Keratinocyte (primary cell): ENCODE measurements at regions not wholly inside any gene's neighbourhood (a gene's known extent, or its start where the extent isn't known, plus 50 kb on each side); places are given as distances from the start of the nearest gene placed in this dataset.

Experiments
- DNase-seq: peaks from one replicate; pipeline ENCODE4 v3.0.0-alpha.2; 2011; ENCODE audit warnings: low read depth, missing footprints, low spot score
- FAIRE-seq: peaks from 2 replicates; lab custom pipeline; 2011; peaks lifted over from hg19 to GRCh38; lab: Jason Lieb, UNC
- H2AFZ ChIP-seq: 2 replicates; pipeline ENCODE4 v1.6.0; 2012; ENCODE audit warnings: low read length, control low read depth, inconsistent platforms; ENCODE audit not compliant: control insufficient read depth
- H3K27ac ChIP-seq: 2 replicates; pipeline ENCODE4 v1.5.1; 2011; ENCODE audit warnings: low read length; ENCODE audit not compliant: control insufficient read depth, insufficient read depth
- H3K27me3 ChIP-seq: 3 replicates; pipeline ENCODE4 v1.6.0; 2011; ENCODE audit warnings: low read length; ENCODE audit not compliant: control insufficient read depth, insufficient read depth; ENCODE audit errors: extremely low read depth
- H3K36me3 ChIP-seq, 2 experiments: 2 replicates in 1 of 2; 3 replicates in 1 of 2; pipeline ENCODE4 v1.5.1; 2011; ENCODE audit warnings: low read length in 2 of 2, mild to moderate bottlenecking in 1 of 2; ENCODE audit not compliant: control insufficient read depth in 2 of 2, insufficient read depth in 2 of 2; ENCODE audit errors: extremely low read depth in 1 of 2
- H3K4me1 ChIP-seq: 3 replicates; pipeline ENCODE4 v1.5.1; 2011; ENCODE audit warnings: low read length; ENCODE audit not compliant: control insufficient read depth, insufficient read depth; ENCODE audit errors: extremely low read depth
- H3K4me2 ChIP-seq: 3 replicates; pipeline ENCODE4 v1.6.0; 2011; ENCODE audit warnings: low read depth, low read length; ENCODE audit not compliant: control insufficient read depth, insufficient read depth; ENCODE audit errors: extremely low read depth
- H3K4me3 ChIP-seq, 3 experiments: fragments of 200-600 bp in 1 of 3; sonication (generic) in 1 of 3; 2 replicates in 2 of 3; 3 replicates in 1 of 3; pipeline ENCODE4 v1.5.1; 2011 to 2016; ENCODE audit warnings: low read length in 3 of 3, mild to moderate bottlenecking in 3 of 3, control low read depth in 2 of 3, inconsistent platforms in 1 of 3, low read depth in 1 of 3, mixed read lengths in 1 of 3, mixed run types in 1 of 3, moderate library complexity in 1 of 3; ENCODE audit not compliant: control insufficient read depth in 2 of 3, insufficient read depth in 2 of 3; ENCODE audit errors: extremely low read depth in 1 of 3
- H3K79me2 ChIP-seq: 2 replicates; pipeline ENCODE4 v1.6.0; 2012; ENCODE audit warnings: low read length; ENCODE audit not compliant: control insufficient read depth, insufficient read depth
- H3K9ac ChIP-seq: 3 replicates; pipeline ENCODE4 v1.6.0; 2011; ENCODE audit warnings: low read length; ENCODE audit not compliant: control insufficient read depth, insufficient read depth; ENCODE audit errors: extremely low read depth
- H3K9me1 ChIP-seq: 3 replicates; pipeline ENCODE4 v1.6.0; 2011; ENCODE audit warnings: low read length; ENCODE audit not compliant: control insufficient read depth, insufficient read depth; ENCODE audit errors: extremely low read depth
- H3K9me3 ChIP-seq: 2 replicates; pipeline ENCODE4 v1.5.1; 2012; ENCODE audit warnings: low read depth, low read length; ENCODE audit not compliant: control insufficient read depth
- H4K20me1 ChIP-seq: 3 replicates; pipeline ENCODE4 v1.6.0; 2011; ENCODE audit warnings: low read length; ENCODE audit not compliant: control insufficient read depth, insufficient read depth; ENCODE audit errors: extremely low read depth
- EZH2 ChIP-seq: IDR thresholded peaks from one replicate; pipeline ENCODE4 v1.6.1; 2012; ENCODE audit warnings: inconsistent platforms, mild to moderate bottlenecking, low read length, moderate library complexity
- dilution Hi-C: fragments of 300-500 bp; cut with MboI; formaldehyde crosslinking; loops from one replicate; pipeline ENCODE4 v1.7.0; 2020; ENCODE audit warnings: low sequenced_read_pairs; ENCODE audit not compliant: extremely low pct_ligation_motif_present
- TF ChIP-seq, protein P1 (sequence below), 3 experiments: IDR thresholded peaks in 1 of 3; conservative IDR thresholded peaks in 1 of 3; optimal IDR thresholded peaks in 1 of 3; 2 replicates in 2 of 3; 3 replicates in 1 of 3; pipeline versions ENCODE3 to v1.5.1; 2011; ENCODE audit warnings: low read length in 3 of 3, mild to moderate bottlenecking in 3 of 3, moderate library complexity in 2 of 3, control low read depth in 1 of 3, inconsistent platforms in 1 of 3; ENCODE audit not compliant: insufficient read depth in 2 of 3; ENCODE audit errors: extremely low read depth in 1 of 3

DNA sequence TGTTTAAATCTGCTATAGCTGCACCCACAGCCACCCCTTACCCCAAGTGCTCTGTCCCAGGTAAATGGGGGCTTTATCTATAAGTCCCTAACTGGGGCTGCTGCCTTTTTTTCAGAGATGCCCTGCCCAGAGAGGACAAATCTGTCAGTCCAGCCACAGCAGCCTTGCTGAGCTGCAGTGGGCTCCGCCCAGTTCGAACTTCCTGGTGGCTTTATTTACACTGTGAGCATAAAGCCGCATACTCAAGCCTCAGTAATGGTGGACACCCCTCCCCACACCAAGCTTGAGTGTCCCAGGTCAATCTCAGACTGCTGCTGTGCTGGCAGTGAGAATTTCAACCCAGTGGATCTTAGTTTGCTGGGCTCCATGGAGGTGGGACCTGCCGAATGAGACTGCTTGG is 505.2 kb downstream of the CBLN4 start:
- H3K4me1 ChIP-seq, result no peaks in the 10 kb centered on the region
- dilution Hi-C loops, result no loop called here
- H3K9ac ChIP-seq, result no peak overlapping the region
- H3K4me3 ChIP-seq, result no peak overlapping the region
- H3K27ac ChIP-seq, result no peak overlapping the region
- no peak for FAIRE-seq
- no peaks in the 10 kb centered on the region for H3K36me3 ChIP-seq
- no peaks in the 10 kb centered on the region for H3K9me1 ChIP-seq
- no peaks in the 10 kb centered on the region for H4K20me1 ChIP-seq
- H3K4me2 ChIP-seq, result no peak overlapping the region
- H3K79me2 ChIP-seq, result no peaks in the 10 kb centered on the region
- H3K27me3 ChIP-seq, result peaks cover 3% of the 10 kb centered on the region
- no peak for TF ChIP-seq EZH2
- TF ChIP-seq, protein P1, sequence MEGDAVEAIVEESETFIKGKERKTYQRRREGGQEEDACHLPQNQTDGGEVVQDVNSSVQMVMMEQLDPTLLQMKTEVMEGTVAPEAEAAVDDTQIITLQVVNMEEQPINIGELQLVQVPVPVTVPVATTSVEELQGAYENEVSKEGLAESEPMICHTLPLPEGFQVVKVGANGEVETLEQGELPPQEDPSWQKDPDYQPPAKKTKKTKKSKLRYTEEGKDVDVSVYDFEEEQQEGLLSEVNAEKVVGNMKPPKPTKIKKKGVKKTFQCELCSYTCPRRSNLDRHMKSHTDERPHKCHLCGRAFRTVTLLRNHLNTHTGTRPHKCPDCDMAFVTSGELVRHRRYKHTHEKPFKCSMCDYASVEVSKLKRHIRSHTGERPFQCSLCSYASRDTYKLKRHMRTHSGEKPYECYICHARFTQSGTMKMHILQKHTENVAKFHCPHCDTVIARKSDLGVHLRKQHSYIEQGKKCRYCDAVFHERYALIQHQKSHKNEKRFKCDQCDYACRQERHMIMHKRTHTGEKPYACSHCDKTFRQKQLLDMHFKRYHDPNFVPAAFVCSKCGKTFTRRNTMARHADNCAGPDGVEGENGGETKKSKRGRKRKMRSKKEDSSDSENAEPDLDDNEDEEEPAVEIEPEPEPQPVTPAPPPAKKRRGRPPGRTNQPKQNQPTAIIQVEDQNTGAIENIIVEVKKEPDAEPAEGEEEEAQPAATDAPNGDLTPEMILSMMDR (optimal IDR thresholded peaks at IDR 0.05 in 1 of 3, IDR thresholded peaks at IDR 0.05 in 1 of 3, conservative IDR thresholded peaks at IDR 0.05 in 1 of 3; ENCODE audit: extremely low read depth in 1 of 3, insufficient read depth in 2 of 3, low read length in 3 of 3), result no peak
- H3K9me3 ChIP-seq, result no peaks in the 10 kb centered on the region
- H2AFZ ChIP-seq, result no peak overlapping the region
- DNase-seq, result no peak

DNA sequence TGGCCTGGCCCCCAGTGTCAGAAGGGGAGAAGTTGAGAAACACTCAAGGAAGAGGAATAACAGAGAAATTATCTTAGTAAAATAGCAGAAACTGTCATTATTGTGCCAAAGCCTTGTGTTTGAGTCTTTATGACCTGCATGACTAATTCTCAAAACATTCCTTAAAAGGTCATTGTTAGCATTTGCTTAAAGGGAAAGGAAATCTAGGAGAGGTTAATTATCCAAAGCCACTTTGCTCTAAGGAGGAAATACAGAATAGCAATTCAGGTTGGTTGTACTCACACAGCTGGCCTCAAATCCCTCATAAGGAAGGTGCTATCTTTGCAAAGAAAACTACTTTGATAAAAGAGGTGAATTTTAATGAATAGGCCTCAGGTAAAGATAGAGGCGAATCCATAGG is 516.7 kb downstream of the CBLN4 start:
- no peak overlapping the region for H3K4me3 ChIP-seq
- H3K9me1 ChIP-seq, result no peaks in the 10 kb centered on the region
- no peak overlapping the region for H3K9ac ChIP-seq
- FAIRE-seq, result no peak
- dilution Hi-C loops, result no loop called here
- no peak overlapping the region for H2AFZ ChIP-seq
- no peaks in the 10 kb centered on the region for H3K9me3 ChIP-seq
- no peak overlapping the region for H3K27ac ChIP-seq
- TF ChIP-seq EZH2, result no peak
- TF ChIP-seq, protein P1 (optimal IDR thresholded peaks at IDR 0.05 in 1 of 3, IDR thresholded peaks at IDR 0.05 in 1 of 3, conservative IDR thresholded peaks at IDR 0.05 in 1 of 3; ENCODE audit: extremely low read depth in 1 of 3, insufficient read depth in 2 of 3, low read length in 3 of 3), result no peak
- no peaks in the 10 kb centered on the region for H4K20me1 ChIP-seq
- H3K36me3 ChIP-seq, result no peaks in the 10 kb centered on the region
- no peak overlapping the region for H3K4me2 ChIP-seq
- H3K4me1 ChIP-seq, result peaks cover 4% of the 10 kb centered on the region
- no peaks in the 10 kb centered on the region for H3K79me2 ChIP-seq
- no peak for DNase-seq
- H3K27me3 ChIP-seq, result no peaks in the 10 kb centered on the region
